SU-DHL-6 (cell line): ENCODE measurements at regions not wholly inside any gene's neighbourhood (a gene's known extent, or its start where the extent isn't known, plus 50 kb on each side); places are given as distances from the start of the nearest gene placed in this dataset.

Experiments used
- H2AFZ ChIP-seq: fragments of 200-600 bp; sonication (generic); 2 replicates; pipeline ENCODE4 v1.6.1; 2014; ENCODE audit warnings: low read depth, mild to moderate bottlenecking, moderate library complexity, mixed read lengths, antibody characterized with exemption, low read length; ENCODE audit not compliant: severe bottlenecking
- H3F3A ChIP-seq: fragments of 200-600 bp; shearing (Covaris generic); 2 replicates; pipeline ENCODE4 v1.6.0; 2016; ENCODE audit warnings: antibody characterized with exemption, mild to moderate bottlenecking; ENCODE audit not compliant: insufficient read depth
- H3K27ac ChIP-seq: fragments of 200-600 bp; sonication (generic); 2 replicates; pipeline ENCODE4 v1.5.1; 2016; ENCODE audit warnings: low read depth, mild to moderate bottlenecking, low read length, moderate library complexity, mixed read lengths
- H3K27me3 ChIP-seq: fragments of 200-600 bp; sonication (generic), shearing (Covaris generic); 2 replicates; pipeline ENCODE4 v1.6.0; 2014; ENCODE audit warnings: mild to moderate bottlenecking, low read length
- H3K36me3 ChIP-seq: fragments of 200-600 bp; sonication (generic); 2 replicates; pipeline ENCODE4 v1.6.1; 2014; ENCODE audit warnings: mild to moderate bottlenecking, low read length, mixed read lengths
- H3K4me2 ChIP-seq: fragments of 300-600, 200-600 bp; shearing (Covaris generic), sonication (generic); 2 replicates; pipeline ENCODE4 v1.6.0; 2014; ENCODE audit warnings: low read length, low read depth, mild to moderate bottlenecking; ENCODE audit not compliant: poor library complexity, severe bottlenecking
- H3K4me3 ChIP-seq: fragments of 200-600 bp; sonication (generic); 2 replicates; pipeline ENCODE4 v1.5.1; 2014; ENCODE audit warnings: antibody characterized with exemption, low read length, mild to moderate bottlenecking, mixed read lengths; ENCODE audit not compliant: insufficient read depth, poor library complexity, severe bottlenecking
- H3K79me2 ChIP-seq: fragments of 200-600 bp; sonication (generic); 2 replicates; pipeline ENCODE4 v1.6.1; 2014; ENCODE audit warnings: mild to moderate bottlenecking, low read length, moderate library complexity; ENCODE audit not compliant: insufficient read depth
- H3K9ac ChIP-seq: fragments of 200-600 bp; sonication (generic); 2 replicates; pipeline ENCODE4 v1.7.0; 2014; ENCODE audit warnings: mild to moderate bottlenecking, low read length
- H3K9me2 ChIP-seq: fragments of 200-600 bp; sonication (generic); replicated peaks from 2 replicates; pipeline ENCODE4 v1.6.1; 2014; ENCODE audit warnings: low read length; ENCODE audit not compliant: insufficient read depth
- H3K9me3 ChIP-seq: fragments of 200-600 bp; sonication (generic); 2 replicates; pipeline ENCODE4 v1.6.1; 2014; ENCODE audit warnings: low read length, mixed read lengths; ENCODE audit not compliant: insufficient read depth
- H4K20me1 ChIP-seq: fragments of 200-600 bp; sonication (generic); 2 replicates; pipeline ENCODE4 v1.6.1; 2014; ENCODE audit warnings: low read depth, mild to moderate bottlenecking, antibody characterized with exemption, low read length, moderate library complexity, mixed read lengths
- EZH2phosphoT487 ChIP-seq: fragments of 200-600 bp; sonication (generic), shearing (Covaris generic); conservative IDR thresholded peaks from 2 replicates; pipeline ENCODE4 v1.6.1; 2018; ENCODE audit warnings: mild to moderate bottlenecking, antibody characterized with exemption, low read length, moderate library complexity, mixed read lengths
- TF ChIP-seq, protein P1 (sequence below): fragments of 200-600 bp; sonication (generic); IDR thresholded peaks from one replicate; pipeline ENCODE4 v1.5.1; 2017; ENCODE audit warnings: antibody characterized with exemption, mild to moderate bottlenecking, low read length, moderate library complexity; ENCODE audit not compliant: insufficient read depth, poor library complexity, severe bottlenecking

DNA sequence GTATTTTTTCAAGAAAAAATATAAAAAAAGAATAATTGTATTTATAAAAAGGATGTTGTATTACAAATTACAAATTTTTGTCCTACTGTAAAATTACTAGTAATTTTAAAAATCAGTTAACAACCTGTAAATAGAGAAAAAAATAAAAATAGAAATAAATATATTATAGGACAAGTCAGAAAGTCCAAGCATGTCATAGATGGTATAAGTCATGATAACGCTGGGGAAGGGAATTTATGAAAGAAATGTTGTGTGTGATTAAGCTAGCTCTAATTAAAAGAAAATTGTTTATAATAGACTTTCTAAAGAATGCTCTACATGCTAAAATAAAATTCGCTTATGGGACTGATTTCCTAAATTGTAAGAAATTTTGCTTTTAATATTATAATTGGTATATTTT, 2329.9 kb downstream of the ARAP2 start:
- H3K9me3 ChIP-seq, result no peaks in the 10 kb centered on the region
- no peaks in the 10 kb centered on the region for H3K9me2 ChIP-seq
- H3K4me2 ChIP-seq, result no peak overlapping the region
- no peaks in the 10 kb centered on the region for H4K20me1 ChIP-seq
- no peak overlapping the region for H3K4me3 ChIP-seq
- no peaks in the 10 kb centered on the region for H3K27me3 ChIP-seq
- H3F3A ChIP-seq, result no peaks in the 10 kb centered on the region
- no peak overlapping the region for H2AFZ ChIP-seq
- no peak overlapping the region for H3K27ac ChIP-seq
- TF ChIP-seq, protein P1, sequence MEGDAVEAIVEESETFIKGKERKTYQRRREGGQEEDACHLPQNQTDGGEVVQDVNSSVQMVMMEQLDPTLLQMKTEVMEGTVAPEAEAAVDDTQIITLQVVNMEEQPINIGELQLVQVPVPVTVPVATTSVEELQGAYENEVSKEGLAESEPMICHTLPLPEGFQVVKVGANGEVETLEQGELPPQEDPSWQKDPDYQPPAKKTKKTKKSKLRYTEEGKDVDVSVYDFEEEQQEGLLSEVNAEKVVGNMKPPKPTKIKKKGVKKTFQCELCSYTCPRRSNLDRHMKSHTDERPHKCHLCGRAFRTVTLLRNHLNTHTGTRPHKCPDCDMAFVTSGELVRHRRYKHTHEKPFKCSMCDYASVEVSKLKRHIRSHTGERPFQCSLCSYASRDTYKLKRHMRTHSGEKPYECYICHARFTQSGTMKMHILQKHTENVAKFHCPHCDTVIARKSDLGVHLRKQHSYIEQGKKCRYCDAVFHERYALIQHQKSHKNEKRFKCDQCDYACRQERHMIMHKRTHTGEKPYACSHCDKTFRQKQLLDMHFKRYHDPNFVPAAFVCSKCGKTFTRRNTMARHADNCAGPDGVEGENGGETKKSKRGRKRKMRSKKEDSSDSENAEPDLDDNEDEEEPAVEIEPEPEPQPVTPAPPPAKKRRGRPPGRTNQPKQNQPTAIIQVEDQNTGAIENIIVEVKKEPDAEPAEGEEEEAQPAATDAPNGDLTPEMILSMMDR, result no peak
- TF ChIP-seq EZH2phosphoT487, result no peak
- no peaks in the 10 kb centered on the region for H3K79me2 ChIP-seq
- H3K36me3 ChIP-seq, result no peaks in the 10 kb centered on the region
- no peak overlapping the region for H3K9ac ChIP-seq

DNA sequence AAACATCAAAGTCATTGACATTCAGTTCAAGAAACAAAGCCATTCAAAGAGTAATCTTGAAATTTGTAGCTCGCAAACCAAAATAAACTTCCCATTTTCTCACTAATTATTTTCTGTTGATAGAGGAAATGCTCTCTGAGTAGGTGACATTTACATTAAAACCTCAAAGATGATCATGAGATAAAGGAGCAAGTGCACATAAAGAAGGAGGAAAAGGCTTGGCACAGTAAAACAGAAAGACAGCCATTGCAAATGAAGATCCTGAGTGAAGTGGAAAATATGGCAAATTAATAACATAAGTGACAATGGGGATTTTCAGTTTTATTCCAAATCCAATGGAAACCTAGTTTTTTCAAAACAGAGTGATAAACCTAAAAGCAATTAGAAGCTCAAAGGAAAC, 2320.8 kb downstream of the ARAP2 start:
- TF ChIP-seq, protein P1, result no peak
- no peak for TF ChIP-seq EZH2phosphoT487
- Histone ChIP-seq H3K36me3 (no peaks in the 10 kb centered on the region), H2AFZ (no peak overlapping the region), H3K79me2 (no peaks in the 10 kb centered on the region), H3K27ac (no peak overlapping the region), H3F3A (no peaks in the 10 kb centered on the region), H3K4me3 (no peak overlapping the region), H3K9me2 (no peaks in the 10 kb centered on the region), H3K27me3 (no peaks in the 10 kb centered on the region), H3K9me3 (no peaks in the 10 kb centered on the region), H4K20me1 (no peaks in the 10 kb centered on the region), H3K4me2 (peak overlapping the region; percentile 10), H3K9ac (no peak overlapping the region)

DNA sequence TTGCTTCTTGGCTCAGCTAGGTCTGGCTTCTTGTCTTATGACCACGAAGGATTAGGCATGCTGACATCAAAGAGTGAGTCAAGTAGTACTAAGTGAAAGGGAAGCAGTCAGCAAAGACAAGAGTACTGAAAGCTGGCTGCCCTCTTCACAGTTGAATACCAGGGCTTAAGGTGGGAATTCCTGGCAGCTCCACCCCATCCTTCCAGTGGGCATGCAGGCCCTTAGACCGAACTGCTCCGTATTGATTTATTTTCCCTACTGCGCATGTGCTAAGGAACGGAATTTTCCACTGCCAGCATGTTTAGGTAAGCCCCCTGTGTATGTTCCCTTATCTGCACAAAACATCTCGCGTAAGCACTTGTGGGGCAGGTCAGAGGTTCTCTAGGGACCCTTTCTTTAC, 2320.1 kb downstream of the ARAP2 start:
- no peak for TF ChIP-seq EZH2phosphoT487
- TF ChIP-seq, protein P1, result no peak

More for the DNA sequence above, 2320.1 kb downstream of the ARAP2 start:
- H3K9me2 ChIP-seq, result no peaks in the 10 kb centered on the region
- no peaks in the 10 kb centered on the region for H3F3A ChIP-seq
- no peak overlapping the region for H3K27ac ChIP-seq
- no peak overlapping the region for H2AFZ ChIP-seq
- H3K27me3 ChIP-seq, result no peaks in the 10 kb centered on the region
- H3K36me3 ChIP-seq, result no peaks in the 10 kb centered on the region
- H3K4me3 ChIP-seq, result no peak overlapping the region
- no peaks in the 10 kb centered on the region for H4K20me1 ChIP-seq
- no peaks in the 10 kb centered on the region for H3K79me2 ChIP-seq
- H3K9ac ChIP-seq, result no peak overlapping the region
- no peak overlapping the region for H3K4me2 ChIP-seq
- no peaks in the 10 kb centered on the region for H3K9me3 ChIP-seq
